Endodermal cell (in vitro differentiated cells): ENCODE measurements at regions not wholly inside any gene's neighbourhood (a gene's known extent, or its start where the extent isn't known, plus 50 kb on each side); places are given as distances from the start of the nearest gene placed in this dataset.

Experiments used
- DNase-seq: peaks from one replicate; pipeline ENCODE4 v3.0.0-alpha.2; 2017
- H3K27ac ChIP-seq: 2 replicates; pipeline ENCODE4 v1.5.1; 2013; ENCODE audit warnings: mild to moderate bottlenecking, low read depth, low read length, moderate library complexity
- H3K27me3 ChIP-seq: 2 replicates; pipeline ENCODE4 v1.6.1; 2013; ENCODE audit warnings: mild to moderate bottlenecking, low read length, moderate library complexity; ENCODE audit not compliant: insufficient read depth, control insufficient read depth, poor library complexity, severe bottlenecking
- H3K36me3 ChIP-seq: 2 replicates; pipeline ENCODE4 v1.7.0; 2013; ENCODE audit warnings: mild to moderate bottlenecking, low read length, moderate library complexity; ENCODE audit not compliant: control insufficient read depth, insufficient read depth
- H3K4me1 ChIP-seq: one replicate; pipeline ENCODE4 v1.7.0; 2013; ENCODE audit warnings: low read length; ENCODE audit not compliant: control insufficient read depth, insufficient read depth
- H3K4me3 ChIP-seq: 2 replicates; pipeline ENCODE4 v1.5.1; 2013; ENCODE audit warnings: mild to moderate bottlenecking, low read length, moderate library complexity
- H3K9ac ChIP-seq: 2 replicates; pipeline ENCODE4 v1.6.1; 2013; ENCODE audit warnings: mild to moderate bottlenecking, low read length, moderate library complexity; ENCODE audit not compliant: poor library complexity, severe bottlenecking; ENCODE audit errors: extremely low read depth
- H3K9me3 ChIP-seq: 2 replicates; pipeline ENCODE4 v1.6.1; 2013; ENCODE audit warnings: mild to moderate bottlenecking, low read length, moderate library complexity; ENCODE audit not compliant: control insufficient read depth
- H3K27ac Mint-ChIP-seq: 2 replicates; pipeline ENCODE4 v1.8.0; 2020; ENCODE audit warnings: mixed read lengths
- H3K27me3 Mint-ChIP-seq: 2 replicates; pipeline ENCODE4 v1.8.0; 2021; ENCODE audit warnings: mild to moderate bottlenecking, mixed read lengths; ENCODE audit not compliant: insufficient read depth
- H3K36me3 Mint-ChIP-seq: 2 replicates; pipeline ENCODE4 v1.8.0; 2020; ENCODE audit warnings: low read depth, mixed read lengths
- H3K4me1 Mint-ChIP-seq: 2 replicates; pipeline ENCODE4 v1.8.0; 2020; ENCODE audit warnings: mixed read lengths
- H3K4me3 Mint-ChIP-seq: 2 replicates; pipeline ENCODE4 v1.8.0; 2020; ENCODE audit warnings: mild to moderate bottlenecking, moderate library complexity, mixed read lengths
- H3K9me3 Mint-ChIP-seq: 2 replicates; pipeline ENCODE4 v1.8.0; 2020; ENCODE audit warnings: mild to moderate bottlenecking, mixed read lengths
- WGBS, 2 experiments: methylation state at CpG; one replicate each; pipeline versions ENCODE4 v1.1.5 to v1.1.7; 2013; ENCODE audit warnings: missing lambda C conversion rate in 2 of 2, mixed read lengths in 1 of 2; ENCODE audit not compliant: insufficient coverage in 1 of 2, insufficient read length in 1 of 2; 5-methylcytosine and 5-hydroxymethylcytosine counted together
- TF ChIP-seq, protein P1 (sequence below): fragments of 200-600 bp; sonication (generic); conservative IDR thresholded peaks from 2 replicates; pipeline ENCODE4 v1.5.0; 2021; ENCODE audit warnings: antibody characterized with exemption, mild to moderate bottlenecking

DNA sequence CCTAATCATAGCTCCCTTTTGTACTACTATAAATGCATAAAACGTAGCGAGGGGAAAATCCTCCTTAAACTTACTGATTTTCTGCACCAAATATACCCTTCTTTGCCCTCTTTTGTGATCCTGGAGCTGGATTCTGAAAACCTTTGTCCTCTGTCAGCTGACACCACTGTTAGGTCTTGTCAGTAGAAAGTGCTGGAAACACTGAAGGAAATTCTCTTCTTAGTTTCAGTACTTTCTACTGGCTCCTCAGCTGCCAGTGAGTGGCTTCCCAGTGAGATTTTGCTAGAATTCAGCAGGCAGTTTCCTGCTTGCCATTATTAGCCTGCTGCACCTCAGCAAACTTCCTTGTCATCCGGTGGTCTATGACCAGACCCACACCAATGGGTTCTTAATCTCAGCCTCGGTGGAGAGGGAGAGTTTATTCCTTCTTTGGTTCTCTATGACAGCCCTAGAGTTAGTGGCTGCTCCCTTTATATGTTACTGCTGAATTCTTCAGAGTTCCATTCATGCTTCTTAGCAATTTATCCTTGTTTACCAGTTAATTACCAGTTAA lies 476.2 kb downstream of the FSCB start:
- Mint-ChIP-seq H3K4me3 (no peak overlapping the region), H3K36me3 (no peaks in the 10 kb centered on the region), H3K9me3 (no peaks in the 10 kb centered on the region), H3K27ac (peak overlapping the region; percentile 73), H3K27me3 (no peaks in the 10 kb centered on the region), H3K4me1 (peaks cover 13% of the 10 kb centered on the region)
- TF ChIP-seq, protein P1, sequence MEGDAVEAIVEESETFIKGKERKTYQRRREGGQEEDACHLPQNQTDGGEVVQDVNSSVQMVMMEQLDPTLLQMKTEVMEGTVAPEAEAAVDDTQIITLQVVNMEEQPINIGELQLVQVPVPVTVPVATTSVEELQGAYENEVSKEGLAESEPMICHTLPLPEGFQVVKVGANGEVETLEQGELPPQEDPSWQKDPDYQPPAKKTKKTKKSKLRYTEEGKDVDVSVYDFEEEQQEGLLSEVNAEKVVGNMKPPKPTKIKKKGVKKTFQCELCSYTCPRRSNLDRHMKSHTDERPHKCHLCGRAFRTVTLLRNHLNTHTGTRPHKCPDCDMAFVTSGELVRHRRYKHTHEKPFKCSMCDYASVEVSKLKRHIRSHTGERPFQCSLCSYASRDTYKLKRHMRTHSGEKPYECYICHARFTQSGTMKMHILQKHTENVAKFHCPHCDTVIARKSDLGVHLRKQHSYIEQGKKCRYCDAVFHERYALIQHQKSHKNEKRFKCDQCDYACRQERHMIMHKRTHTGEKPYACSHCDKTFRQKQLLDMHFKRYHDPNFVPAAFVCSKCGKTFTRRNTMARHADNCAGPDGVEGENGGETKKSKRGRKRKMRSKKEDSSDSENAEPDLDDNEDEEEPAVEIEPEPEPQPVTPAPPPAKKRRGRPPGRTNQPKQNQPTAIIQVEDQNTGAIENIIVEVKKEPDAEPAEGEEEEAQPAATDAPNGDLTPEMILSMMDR: no peak
- peaks cover 7% of the 10 kb centered on the region for H3K4me1 ChIP-seq
- H3K27ac ChIP-seq: no peak overlapping the region
- H3K9me3 ChIP-seq: no peaks in the 10 kb centered on the region
- no peaks in the 10 kb centered on the region for H3K27me3 ChIP-seq
- peak; percentile 54 for DNase-seq
- H3K4me3 ChIP-seq: no peak overlapping the region
- H3K9ac ChIP-seq: no peak overlapping the region
- no peaks in the 10 kb centered on the region for H3K36me3 ChIP-seq
- WGBS, 2 experiments: 77 to 100% methylated on average over 1 to 4 of the region's 4 CpGs

DNA sequence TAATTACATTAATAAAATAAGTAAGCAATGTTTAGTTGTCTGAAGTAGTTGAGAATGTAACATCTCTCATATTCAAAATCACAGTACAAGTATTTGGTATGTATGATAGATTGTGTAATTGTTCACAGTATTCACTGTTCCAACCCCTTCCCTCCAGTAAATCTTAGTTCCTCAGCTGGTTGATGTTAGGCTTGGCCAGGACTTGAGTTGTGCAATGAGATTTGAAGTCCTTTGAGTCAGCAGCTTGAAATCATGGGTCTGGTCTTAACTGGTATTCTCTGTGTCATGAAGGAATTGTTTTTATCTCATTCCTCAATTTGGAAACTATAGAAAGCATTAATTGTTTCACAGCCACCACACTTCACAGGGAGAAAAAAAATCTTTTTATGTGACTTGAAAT lies 477.1 kb downstream of the FSCB start:
- DNase-seq: no peak
- Mint-ChIP-seq H3K4me1 (peaks cover 13% of the 10 kb centered on the region), H3K27ac (no peak overlapping the region), H3K9me3 (no peaks in the 10 kb centered on the region), H3K4me3 (no peak overlapping the region), H3K27me3 (no peaks in the 10 kb centered on the region), H3K36me3 (no peaks in the 10 kb centered on the region)
- H3K4me3 ChIP-seq: no peak overlapping the region
- H3K9ac ChIP-seq: no peak overlapping the region
- no peaks in the 10 kb centered on the region for H3K36me3 ChIP-seq
- H3K27me3 ChIP-seq: no peaks in the 10 kb centered on the region
- H3K9me3 ChIP-seq: no peaks in the 10 kb centered on the region
- peaks cover 7% of the 10 kb centered on the region for H3K4me1 ChIP-seq
- TF ChIP-seq, protein P1: no peak
- H3K27ac ChIP-seq: no peak overlapping the region

DNA sequence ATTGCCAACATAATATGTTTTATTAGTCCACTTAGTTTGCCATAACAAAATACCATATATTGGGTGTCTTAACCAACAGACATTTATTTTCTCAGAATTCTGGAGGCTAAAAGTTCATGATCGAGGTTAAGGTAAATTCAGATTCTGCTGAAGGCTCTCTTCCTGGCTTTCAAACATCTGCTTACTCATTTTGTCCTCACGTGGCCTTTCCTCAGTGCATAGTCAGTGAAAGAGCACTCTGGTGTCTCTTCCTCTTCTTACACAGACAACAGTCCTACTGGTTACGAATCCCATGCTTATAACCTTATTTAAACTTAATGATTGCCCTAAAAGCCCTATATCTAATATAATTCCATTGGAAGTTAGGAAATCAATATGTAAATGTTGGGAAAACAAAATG lies 479.7 kb downstream of the FSCB start:
- no peaks in the 10 kb centered on the region for H3K9me3 Mint-ChIP-seq
- H3K27ac Mint-ChIP-seq: no peak overlapping the region
- Histone ChIP-seq H3K36me3 (no peaks in the 10 kb centered on the region), H3K9me3 (no peaks in the 10 kb centered on the region), H3K9ac (no peak overlapping the region), H3K4me3 (no peak overlapping the region), H3K4me1 (peaks cover 7% of the 10 kb centered on the region), H3K27me3 (no peaks in the 10 kb centered on the region), H3K27ac (no peak overlapping the region)
- no peak overlapping the region for H3K4me3 Mint-ChIP-seq
- peaks cover 13% of the 10 kb centered on the region for H3K4me1 Mint-ChIP-seq
- WGBS, 2 experiments: 86 to 100% methylated on average over 1 to 3 of the region's 3 CpGs
- TF ChIP-seq, protein P1: no peak
- no peaks in the 10 kb centered on the region for H3K36me3 Mint-ChIP-seq
- no peak for DNase-seq
- H3K27me3 Mint-ChIP-seq: no peaks in the 10 kb centered on the region
